Neural cell (in vitro differentiated cells): ENCODE measurements at regions not wholly inside any gene's neighbourhood (a gene's known extent, or its start where the extent isn't known, plus 50 kb on each side); places are given as distances from the start of the nearest gene placed in this dataset.

Experiments used
- H2AFZ ChIP-seq: fragments of 200-600, 300-800 bp; sonication (generic), shearing (Covaris generic); 2 replicates; pipeline ENCODE4 v1.6.0; 2014; ENCODE audit warnings: low read depth, mild to moderate bottlenecking, antibody characterized with exemption, low read length, moderate library complexity
- H3F3A ChIP-seq: fragments of 200-600 bp; shearing (Covaris generic); 2 replicates; pipeline ENCODE4 v1.6.1; 2016; ENCODE audit warnings: mild to moderate bottlenecking, moderate library complexity, mixed read lengths, antibody characterized with exemption, low read length; ENCODE audit not compliant: insufficient read depth, poor library complexity, severe bottlenecking
- H3K27ac ChIP-seq: fragments of 200-600, 300-800 bp; sonication (generic), shearing (Covaris generic); 2 replicates; pipeline ENCODE4 v1.5.1; 2014; ENCODE audit warnings: mild to moderate bottlenecking, low read length, moderate library complexity
- H3K27me3 ChIP-seq: fragments of 300-800, 200-600 bp; sonication (generic), shearing (Covaris generic); 2 replicates; pipeline ENCODE4 v1.6.0; 2014; ENCODE audit warnings: mild to moderate bottlenecking, low read depth, low read length, moderate library complexity; ENCODE audit not compliant: insufficient read depth
- H3K36me3 ChIP-seq: fragments of 300-800, 200-600 bp; sonication (generic), shearing (Covaris generic); 2 replicates; pipeline ENCODE4 v1.5.1; 2014; ENCODE audit warnings: mild to moderate bottlenecking, antibody characterized with exemption, low read length, moderate library complexity; ENCODE audit not compliant: insufficient read depth
- H3K4me2 ChIP-seq: fragments of 300-800, 200-600 bp; sonication (generic), shearing (Covaris generic); 2 replicates; pipeline ENCODE4 v1.6.0; 2014; ENCODE audit warnings: mild to moderate bottlenecking, low read length
- H3K4me3 ChIP-seq: fragments of 300-800, 200-600 bp; sonication (generic), shearing (Covaris generic); 2 replicates; pipeline ENCODE4 v1.5.1; 2014; ENCODE audit warnings: mild to moderate bottlenecking, low read length, moderate library complexity
- H3K79me2 ChIP-seq: fragments of 200-600 bp; shearing (Covaris generic); replicated peaks from 2 replicates; pipeline ENCODE4 v1.6.0; 2014; ENCODE audit warnings: mild to moderate bottlenecking, low read length, moderate library complexity; ENCODE audit not compliant: insufficient read depth
- H3K9ac ChIP-seq: fragments of 300-800, 200-600 bp; sonication (generic), shearing (Covaris generic); 2 replicates; pipeline ENCODE4 v1.6.1; 2016; ENCODE audit warnings: mild to moderate bottlenecking, low read length, mixed read lengths
- H3K9me2 ChIP-seq: fragments of 200-600 bp; shearing (Covaris generic); 2 replicates; pipeline ENCODE4 v1.6.1; 2016; ENCODE audit warnings: mild to moderate bottlenecking, low read length, mixed read lengths; ENCODE audit not compliant: insufficient read depth
- H3K9me3 ChIP-seq: fragments of 200-600, 300-800 bp; sonication (generic), shearing (Covaris generic); 2 replicates; pipeline ENCODE4 v1.6.1; 2016; ENCODE audit warnings: mild to moderate bottlenecking, mixed run types, low read length, moderate library complexity, mixed read lengths
- H4K20me1 ChIP-seq: fragments of 200-600 bp; shearing (Covaris generic); 2 replicates; pipeline ENCODE4 v1.6.1; 2016; ENCODE audit warnings: mild to moderate bottlenecking, mixed run types; ENCODE audit not compliant: insufficient read depth
- CTCF ChIP-seq: fragments of 450-650 bp; IDR thresholded peaks from 2 replicates; pipeline ENCODE4 v1.5.1; 2014; ENCODE audit warnings: antibody characterized with exemption, mild to moderate bottlenecking, moderate library complexity; ENCODE audit not compliant: poor library complexity, severe bottlenecking
- EP300 ChIP-seq: fragments of 450-650 bp; conservative IDR thresholded peaks from 2 replicates; pipeline ENCODE4 v1.6.1; 2014; ENCODE audit warnings: antibody characterized with exemption, mild to moderate bottlenecking, moderate library complexity; ENCODE audit not compliant: poor library complexity, severe bottlenecking
- EZH2 ChIP-seq: fragments of 200-600, 300-800 bp; shearing (Covaris generic), sonication (generic); IDR thresholded peaks from 2 replicates; pipeline ENCODE4 v1.6.1; 2014; ENCODE audit warnings: antibody characterized with exemption, low read length, borderline replicate concordance, mild to moderate bottlenecking; ENCODE audit not compliant: insufficient read depth, poor library complexity, severe bottlenecking
- MXI1 ChIP-seq: fragments of 450-650 bp; conservative IDR thresholded peaks from 2 replicates; pipeline ENCODE4 v1.6.1; 2014; ENCODE audit warnings: antibody characterized with exemption, mild to moderate bottlenecking; ENCODE audit not compliant: poor library complexity, severe bottlenecking
- POLR2AphosphoS5 ChIP-seq: IDR thresholded peaks from 2 replicates; pipeline ENCODE4 v1.6.1; 2012
- RAD21 ChIP-seq: fragments of 450-650 bp; conservative IDR thresholded peaks from 2 replicates; pipeline ENCODE4 v1.6.1; 2014; ENCODE audit warnings: antibody characterized with exemption, mild to moderate bottlenecking, moderate library complexity
- REST ChIP-seq: IDR thresholded peaks from 2 replicates; pipeline ENCODE4 v1.6.1; 2012; ENCODE audit warnings: borderline replicate concordance
- SMC3 ChIP-seq: fragments of 450-650 bp; conservative IDR thresholded peaks from 2 replicates; pipeline ENCODE4 v1.6.1; 2014; ENCODE audit warnings: antibody characterized with exemption, mild to moderate bottlenecking, moderate library complexity; ENCODE audit not compliant: poor library complexity
- TAF1 ChIP-seq: IDR thresholded peaks from 2 replicates; pipeline ENCODE4 v1.6.1; 2012; ENCODE audit warnings: low read depth

GRCh38 chr16:65958086-65958485, 408.4 kb upstream of the CDH5 start:
- Histone ChIP-seq H3K9me2 (no peaks in the 10 kb centered on the region), H3K4me3 (no peak overlapping the region), H3K79me2 (no peaks in the 10 kb centered on the region), H3K27me3 (no peaks in the 10 kb centered on the region), H2AFZ (no peak overlapping the region), H3K9ac (no peak overlapping the region), H3K9me3 (no peaks in the 10 kb centered on the region), H3K27ac (no peak overlapping the region), H3K4me2 (no peak overlapping the region), H3K36me3 (no peaks in the 10 kb centered on the region), H3F3A (no peaks in the 10 kb centered on the region), H4K20me1 (no peaks in the 10 kb centered on the region)
- TF ChIP-seq TAF1: no peak
- TF ChIP-seq RAD21: no peak
- no peak for TF ChIP-seq SMC3
- TF ChIP-seq MXI1: no peak
- TF ChIP-seq EP300: no peak
- TF ChIP-seq POLR2AphosphoS5: no peak
- TF ChIP-seq CTCF: no peak
- TF ChIP-seq REST: no peak
- TF ChIP-seq EZH2: no peak

GRCh38 chr16:65956100-65956499, 410.4 kb upstream of the CDH5 start:
- Histone ChIP-seq H3K27ac (no peak overlapping the region), H3K9me3 (no peaks in the 10 kb centered on the region), H3K9me2 (no peaks in the 10 kb centered on the region), H3F3A (no peaks in the 10 kb centered on the region), H4K20me1 (no peaks in the 10 kb centered on the region), H3K4me3 (no peak overlapping the region), H3K36me3 (no peaks in the 10 kb centered on the region), H3K4me2 (no peak overlapping the region), H3K27me3 (no peaks in the 10 kb centered on the region), H3K79me2 (no peaks in the 10 kb centered on the region), H3K9ac (no peak overlapping the region), H2AFZ (no peak overlapping the region)
- TF ChIP-seq TAF1 (no peak), EZH2 (no peak), EP300 (no peak), POLR2AphosphoS5 (no peak), CTCF (no peak), REST (no peak), MXI1 (no peak), SMC3 (no peak), RAD21 (no peak)
